Naive thymus-derived CD4-positive, alpha-beta T cell (primary cell): ENCODE measurements at regions not wholly inside any gene's neighbourhood (a gene's known extent, or its start where the extent isn't known, plus 50 kb on each side); places are given as distances from the start of the nearest gene placed in this dataset.

ENCODE experiments used
- ATAC-seq: fragments of 150-1000 bp; cut with Tn5 transposase; 2 replicates; pipeline ENCODE4 v1.10.0; 2021; ENCODE audit warnings: mild to moderate bottlenecking, moderate library complexity
- CTCF ChIA-PET: fragments of 350-600 bp; sonication (Branson Sonifier 250); formaldehyde crosslinking; loops from one replicate; lab custom pipeline; 2021; ENCODE audit warnings: antibody characterized with exemption; lab: Charles Lee
- POLR2A ChIA-PET: fragments of 350-600 bp; sonication (Branson Sonifier 250); formaldehyde crosslinking; loops from one replicate; lab custom pipeline; 2021; ENCODE audit warnings: antibody characterized with exemption, inconsistent platforms; lab: Charles Lee
- DNase-seq, 9 donors: peaks; one replicate each; pipeline versions ENCODE4 v3.0.0 to v3.0.0-alpha.2; 2020 to 2022; ENCODE audit warnings: mixed read lengths in 1 of 9
- H3K27ac ChIP-seq: one replicate; pipeline ENCODE4 v1.7.0; 2013; ENCODE audit warnings: mild to moderate bottlenecking, low read depth, low read length, moderate library complexity
- H3K27me3 ChIP-seq, 2 donors: one replicate each; pipeline ENCODE4 v1.7.0; 2013; ENCODE audit warnings: low read length in 2 of 2, mild to moderate bottlenecking in 2 of 2, moderate library complexity in 2 of 2; ENCODE audit not compliant: control insufficient read depth in 2 of 2, insufficient read depth in 2 of 2
- H3K36me3 ChIP-seq, 3 experiments: 1 replicate in 2 of 3; 2 replicates in 1 of 3; pipeline ENCODE4 v1.7.0; 2013; ENCODE audit warnings: low read length in 3 of 3, mild to moderate bottlenecking in 3 of 3, moderate library complexity in 1 of 3; ENCODE audit not compliant: insufficient read depth in 3 of 3, control insufficient read depth in 2 of 3
- H3K4me1 ChIP-seq, 2 donors: one replicate each; pipeline ENCODE4 v1.7.0; 2013; ENCODE audit warnings: low read length in 2 of 2, mild to moderate bottlenecking in 2 of 2, moderate library complexity in 1 of 2; ENCODE audit not compliant: control insufficient read depth in 2 of 2, insufficient read depth in 2 of 2
- H3K4me3 ChIP-seq: 2 replicates; pipeline ENCODE4 v1.7.0; 2013; ENCODE audit warnings: mild to moderate bottlenecking, low read length
- H3K9me3 ChIP-seq, 3 experiments: 1 replicate in 2 of 3; 2 replicates in 1 of 3; pipeline ENCODE4 v1.7.0; 2013; ENCODE audit warnings: low read length in 3 of 3; ENCODE audit not compliant: control insufficient read depth in 2 of 3
- H3K27ac Mint-ChIP-seq, 9 donors: one replicate each; pipeline ENCODE4 v1.8.0; 2020 to 2022; ENCODE audit warnings: mixed read lengths in 9 of 9, mild to moderate bottlenecking in 8 of 9, moderate library complexity in 5 of 9, inconsistent platforms in 2 of 9
- H3K27me3 Mint-ChIP-seq, 5 donors: one replicate each; pipeline ENCODE4 v1.8.0; 2021 to 2022; ENCODE audit warnings: mixed read lengths in 5 of 5, mild to moderate bottlenecking in 1 of 5
- H3K36me3 Mint-ChIP-seq, 5 donors: one replicate each; pipeline ENCODE4 v1.8.0; 2020 to 2022; ENCODE audit warnings: mixed read lengths in 5 of 5, mild to moderate bottlenecking in 3 of 5, inconsistent platforms in 1 of 5
- H3K4me1 Mint-ChIP-seq, 7 donors: one replicate each; pipeline ENCODE4 v1.8.0; 2020 to 2022; ENCODE audit warnings: mixed read lengths in 7 of 7, mild to moderate bottlenecking in 3 of 7, inconsistent platforms in 1 of 7
- H3K4me3 Mint-ChIP-seq, 10 donors: one replicate each; pipeline ENCODE4 v1.8.0; 2020 to 2022; ENCODE audit warnings: mild to moderate bottlenecking in 10 of 10, mixed read lengths in 10 of 10, moderate library complexity in 6 of 10, inconsistent platforms in 2 of 10
- H3K9me3 Mint-ChIP-seq, 11 donors: one replicate each; pipeline ENCODE4 v1.8.0; 2020 to 2022; ENCODE audit warnings: mixed read lengths in 11 of 11, mild to moderate bottlenecking in 4 of 11, inconsistent platforms in 1 of 11, moderate library complexity in 1 of 11
- intact Hi-C, 2 donors: fragments of 100-400 bp; cut with micrococcal nuclease; formaldehyde crosslinking; loops; one replicate each; pipeline ENCODE4 v1.15.1; 2023

DNA sequence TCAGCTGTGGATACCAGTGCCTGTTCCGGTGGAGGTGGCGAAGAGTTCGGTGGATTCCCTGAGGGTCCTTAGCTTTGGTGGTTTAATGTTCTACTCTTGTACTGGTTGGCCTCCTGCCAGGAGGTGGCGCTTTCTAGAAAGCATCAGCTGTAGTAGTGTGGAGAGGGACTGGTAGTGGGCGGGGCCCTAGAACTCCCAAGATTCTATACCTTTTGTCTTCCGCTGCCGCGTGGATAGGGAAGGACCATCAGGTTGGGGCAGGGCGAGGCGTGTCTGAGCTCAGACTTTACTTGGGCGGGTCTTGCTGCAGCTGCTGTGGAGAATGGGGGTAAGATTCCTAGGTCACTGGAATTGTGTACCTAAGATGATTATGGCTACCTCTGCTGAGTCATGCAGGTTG is 390.3 kb downstream of the FAM47A start:
- H3K27ac ChIP-seq = no peak overlapping the region
- POLR2A ChIA-PET = no interaction called here
- ATAC-seq (no peak), DNase-seq (no peak)
- H3K4me1 ChIP-seq = no peaks in the 10 kb centered on the region
- H3K36me3 ChIP-seq = no peaks in the 10 kb centered on the region
- CTCF ChIA-PET = no interaction called here
- no peaks in the 10 kb centered on the region for H3K27me3 Mint-ChIP-seq
- H3K4me1 Mint-ChIP-seq = no peaks in the 10 kb centered on the region
- peaks cover 0 to 22% (median 6%) of the 10 kb centered on the region in 11 donors for H3K9me3 Mint-ChIP-seq
- no peak overlapping the region for H3K27ac Mint-ChIP-seq
- no peaks in the 10 kb centered on the region for H3K36me3 Mint-ChIP-seq
- H3K9me3 ChIP-seq = no peaks in the 10 kb centered on the region
- no peak overlapping the region for H3K4me3 Mint-ChIP-seq
- no peaks in the 10 kb centered on the region for H3K27me3 ChIP-seq
- intact Hi-C loops = no loop called here
- H3K4me3 ChIP-seq = no peak overlapping the region

DNA sequence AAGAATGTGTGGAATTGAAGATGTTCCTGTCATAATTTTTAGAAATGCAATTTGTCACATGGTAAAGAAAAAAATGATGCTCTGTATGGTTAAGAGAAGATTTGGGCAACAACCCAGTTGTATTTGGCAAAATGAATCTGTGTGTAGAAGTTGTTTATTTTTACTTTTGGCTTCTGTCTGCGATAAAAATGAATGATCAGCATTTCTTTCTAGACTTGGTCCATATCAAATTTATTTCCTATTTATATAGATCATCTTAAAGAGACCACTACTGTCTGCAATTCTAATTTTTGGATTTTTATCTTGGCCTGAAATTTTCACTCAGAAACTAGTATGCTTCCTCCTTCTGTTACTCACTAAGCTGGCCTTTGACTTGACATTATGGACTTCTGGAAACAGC is 396.9 kb downstream of the FAM47A start:
- Histone ChIP-seq H3K4me1 (no peaks in the 10 kb centered on the region), H3K27ac (no peak overlapping the region), H3K9me3 (no peaks in the 10 kb centered on the region), H3K4me3 (no peak overlapping the region), H3K36me3 (no peaks in the 10 kb centered on the region), H3K27me3 (no peaks in the 10 kb centered on the region)
- ATAC-seq (no peak), DNase-seq (no peak)
- H3K36me3 Mint-ChIP-seq = no peaks in the 10 kb centered on the region
- H3K4me1 Mint-ChIP-seq = no peaks in the 10 kb centered on the region
- H3K4me3 Mint-ChIP-seq = no peak overlapping the region
- POLR2A ChIA-PET = no interaction called here
- CTCF ChIA-PET = no interaction called here
- H3K27ac Mint-ChIP-seq = no peak overlapping the region
- intact Hi-C loops = no loop called here
- peaks cover 0 to 9% (median 5%) of the 10 kb centered on the region in 11 donors for H3K9me3 Mint-ChIP-seq
- H3K27me3 Mint-ChIP-seq = no peaks in the 10 kb centered on the region

DNA sequence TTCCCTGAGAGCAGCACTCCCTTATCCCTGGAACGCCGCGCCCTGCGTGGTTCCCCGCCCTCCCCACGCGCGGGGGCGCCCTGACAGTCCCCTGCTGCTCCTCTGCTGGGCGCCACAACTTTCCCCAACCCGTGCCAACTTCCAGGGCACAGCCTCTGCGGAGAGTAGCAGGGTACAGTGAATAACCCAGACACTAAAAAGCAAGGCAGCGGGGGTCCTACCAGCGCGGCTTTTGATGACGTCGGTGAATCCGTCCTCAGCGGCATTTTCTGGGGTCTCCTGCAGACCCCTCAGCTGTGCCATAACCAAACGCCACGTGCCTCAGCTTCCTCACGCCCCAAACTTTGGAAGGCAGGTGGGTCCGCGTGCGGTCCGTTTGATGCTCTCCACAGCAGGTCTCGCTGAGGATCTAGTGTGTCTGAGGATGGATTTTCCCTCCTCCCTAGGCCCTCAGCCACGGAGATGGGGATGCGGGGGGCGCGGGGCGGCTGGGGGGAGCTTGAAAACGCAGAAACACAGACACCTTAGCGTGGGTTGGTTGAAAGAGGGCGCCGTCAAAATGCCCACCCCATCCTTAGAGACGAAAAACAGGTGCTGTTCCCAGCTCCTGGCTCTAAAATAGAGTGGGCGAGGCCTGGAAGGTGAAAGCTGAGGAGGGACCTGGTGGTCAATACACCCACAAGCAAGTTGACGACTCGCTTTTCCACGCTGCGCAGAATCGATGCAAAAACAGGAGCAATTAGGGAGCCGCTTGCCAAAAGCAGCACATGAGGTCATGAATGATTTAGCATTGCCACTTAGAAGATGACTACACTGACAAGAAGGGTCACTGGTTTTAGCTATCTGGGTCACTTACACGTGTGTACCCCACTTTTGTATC is 405.6 kb downstream of the FAM47A start:
- Histone ChIP-seq H3K9me3 (no peaks in the 10 kb centered on the region), H3K27ac (no peak overlapping the region), H3K27me3 (no peaks in the 10 kb centered on the region), H3K4me1 (no peaks in the 10 kb centered on the region), H3K4me3 (no peak overlapping the region), H3K36me3 (no peaks in the 10 kb centered on the region)
- Mint-ChIP-seq H3K27me3 (no peaks in the 10 kb centered on the region), H3K4me1 (no peaks in the 10 kb centered on the region), H3K4me3 (no peak overlapping the region), H3K36me3 (no peaks in the 10 kb centered on the region), H3K9me3 (peaks cover 0 to 4% (median 0%) of the 10 kb centered on the region in 11 donors), H3K27ac (no peak overlapping the region)
- DNase-seq (no peak), ATAC-seq (no peak)
- ChIA-PET CTCF (no interaction called here), POLR2A (no interaction called here)
- intact Hi-C loops = no loop called here

DNA sequence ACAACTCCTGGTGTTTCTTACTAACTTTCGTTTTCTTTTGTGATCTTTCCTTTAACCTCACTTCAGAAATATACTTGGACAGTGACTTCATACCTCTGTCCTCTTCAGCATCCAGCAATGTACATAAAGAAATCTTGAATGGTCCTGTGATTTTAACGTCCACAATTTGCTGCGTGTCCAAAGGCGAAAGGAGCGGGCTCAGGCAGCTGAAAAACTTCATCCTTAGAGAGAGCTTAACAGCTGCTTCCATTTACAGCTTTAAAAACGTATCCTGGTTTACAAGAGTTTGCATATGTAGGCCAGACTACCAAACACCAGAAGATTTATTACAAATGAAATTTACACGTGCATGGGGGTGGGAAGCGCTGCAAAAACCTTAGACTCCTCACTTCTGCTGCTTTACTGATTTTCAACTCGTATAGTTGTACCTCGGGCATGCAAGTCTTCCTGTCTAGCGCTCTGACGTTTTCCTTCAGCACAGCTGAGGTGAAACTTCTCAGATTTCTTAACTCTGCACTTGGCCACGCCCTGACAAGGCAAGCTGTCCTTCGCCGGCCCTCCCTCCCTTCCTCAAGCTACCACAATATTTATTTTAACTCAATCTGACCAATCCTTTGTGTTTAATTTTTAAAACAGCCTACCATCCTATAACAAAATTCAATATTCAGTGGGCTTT is 406.4 kb downstream of the FAM47A start:
- Mint-ChIP-seq H3K27ac (no peak overlapping the region), H3K9me3 (peaks cover 0 to 4% (median 0%) of the 10 kb centered on the region in 11 donors), H3K27me3 (no peaks in the 10 kb centered on the region), H3K36me3 (no peaks in the 10 kb centered on the region), H3K4me1 (no peaks in the 10 kb centered on the region), H3K4me3 (peak overlapping the region in 2 of 10 donors; percentile 16 to 60)
- Histone ChIP-seq H3K27me3 (no peaks in the 10 kb centered on the region), H3K36me3 (no peaks in the 10 kb centered on the region), H3K9me3 (no peaks in the 10 kb centered on the region), H3K27ac (no peak overlapping the region), H3K4me3 (no peak overlapping the region), H3K4me1 (no peaks in the 10 kb centered on the region)
- CTCF ChIA-PET = no interaction called here
- intact Hi-C loops = no loop called here
- POLR2A ChIA-PET = no interaction called here
- DNase-seq = no peak
- ATAC-seq = no peak

GRCh38 chrX:33721927-33722326 is 410.2 kb downstream of the FAM47A start:
- DNase-seq (no peak), ATAC-seq (no peak)
- Histone ChIP-seq H3K9me3 (no peaks in the 10 kb centered on the region), H3K4me3 (no peak overlapping the region), H3K27me3 (no peaks in the 10 kb centered on the region), H3K36me3 (no peaks in the 10 kb centered on the region), H3K27ac (no peak overlapping the region), H3K4me1 (no peaks in the 10 kb centered on the region)
- intact Hi-C loops = no loop called here
- peaks cover 0 to 5% (median 0%) of the 10 kb centered on the region in 11 donors for H3K9me3 Mint-ChIP-seq
- H3K27ac Mint-ChIP-seq = no peak overlapping the region
- H3K36me3 Mint-ChIP-seq = no peaks in the 10 kb centered on the region
- ChIA-PET CTCF (no interaction called here), POLR2A (no interaction called here)
- H3K27me3 Mint-ChIP-seq = no peaks in the 10 kb centered on the region
- no peaks in the 10 kb centered on the region for H3K4me1 Mint-ChIP-seq
- no peak overlapping the region for H3K4me3 Mint-ChIP-seq

DNA sequence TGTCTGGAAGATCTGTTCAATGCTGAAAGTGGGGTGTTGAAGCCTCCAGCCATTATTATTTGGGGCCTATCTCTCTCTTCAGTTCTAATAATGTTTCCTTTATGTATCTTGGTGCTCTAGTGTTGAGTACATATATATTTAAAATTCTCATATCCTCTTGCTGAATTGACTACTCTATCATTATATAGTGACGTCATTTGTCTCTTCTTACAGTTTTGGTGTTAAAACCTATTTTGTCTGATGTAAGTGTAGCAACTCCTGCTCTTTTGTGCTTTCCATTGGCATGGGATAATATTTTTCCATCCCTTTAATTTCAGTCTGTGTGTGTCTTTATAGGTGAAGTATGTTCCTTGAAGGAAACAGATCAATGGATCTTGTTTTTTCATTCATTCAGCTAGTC is 446.0 kb downstream of the FAM47A start:
- Mint-ChIP-seq H3K9me3 (peaks cover 0 to 14% (median 5%) of the 10 kb centered on the region in 11 donors), H3K4me1 (no peaks in the 10 kb centered on the region), H3K27me3 (no peaks in the 10 kb centered on the region), H3K4me3 (no peak overlapping the region), H3K27ac (no peak overlapping the region), H3K36me3 (no peaks in the 10 kb centered on the region)
- H3K4me3 ChIP-seq = no peak overlapping the region
- H3K9me3 ChIP-seq = no peaks in the 10 kb centered on the region
- intact Hi-C loops = no loop called here
- ChIA-PET POLR2A (no interaction called here), CTCF (no interaction called here)
- no peaks in the 10 kb centered on the region for H3K27me3 ChIP-seq
- H3K4me1 ChIP-seq = no peaks in the 10 kb centered on the region
- H3K36me3 ChIP-seq = no peaks in the 10 kb centered on the region
- no peak for ATAC-seq
- DNase-seq = no peak
- no peak overlapping the region for H3K27ac ChIP-seq
